OCI-LY7 (cell line): ENCODE measurements at regions not wholly inside any gene's neighbourhood (a gene's known extent, or its start where the extent isn't known, plus 50 kb on each side); places are given as distances from the start of the nearest gene placed in this dataset.

Source experiments
- EZH2phosphoT487 ChIP-seq: fragments of 200-600 bp; sonication (generic); IDR thresholded peaks from 2 replicates; pipeline ENCODE4 v1.6.1; 2018; ENCODE audit warnings: low read depth, borderline replicate concordance, mild to moderate bottlenecking, mixed run types, antibody characterized with exemption, low read length, moderate library complexity, mixed read lengths
- TF ChIP-seq, protein P1 (sequence below): fragments of 200-600 bp; sonication (generic); conservative IDR thresholded peaks from 2 replicates; pipeline ENCODE4 v1.5.1; 2014; ENCODE audit warnings: mild to moderate bottlenecking, antibody characterized with exemption, low read length, moderate library complexity, mixed read lengths

DNA sequence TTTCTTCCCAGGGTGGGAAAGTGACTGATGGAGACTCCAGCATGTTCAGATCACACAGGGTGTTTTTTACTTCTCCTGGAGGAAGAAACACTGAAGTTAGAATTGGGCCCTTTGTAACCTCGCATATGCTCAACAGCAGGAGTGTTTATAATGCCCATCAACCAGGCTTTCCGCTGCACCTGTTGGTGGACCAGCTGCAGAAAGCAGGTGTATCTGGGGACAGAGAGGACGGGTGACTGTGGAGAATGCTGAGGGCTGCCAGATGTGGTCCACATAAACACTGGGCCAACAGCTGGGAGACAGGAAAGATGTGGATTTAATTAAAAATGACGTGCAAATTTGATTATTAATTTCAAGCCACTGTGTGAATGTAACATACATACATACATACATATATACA, 335.5 kb upstream of the SPRED2 start:
- TF ChIP-seq, protein P1, sequence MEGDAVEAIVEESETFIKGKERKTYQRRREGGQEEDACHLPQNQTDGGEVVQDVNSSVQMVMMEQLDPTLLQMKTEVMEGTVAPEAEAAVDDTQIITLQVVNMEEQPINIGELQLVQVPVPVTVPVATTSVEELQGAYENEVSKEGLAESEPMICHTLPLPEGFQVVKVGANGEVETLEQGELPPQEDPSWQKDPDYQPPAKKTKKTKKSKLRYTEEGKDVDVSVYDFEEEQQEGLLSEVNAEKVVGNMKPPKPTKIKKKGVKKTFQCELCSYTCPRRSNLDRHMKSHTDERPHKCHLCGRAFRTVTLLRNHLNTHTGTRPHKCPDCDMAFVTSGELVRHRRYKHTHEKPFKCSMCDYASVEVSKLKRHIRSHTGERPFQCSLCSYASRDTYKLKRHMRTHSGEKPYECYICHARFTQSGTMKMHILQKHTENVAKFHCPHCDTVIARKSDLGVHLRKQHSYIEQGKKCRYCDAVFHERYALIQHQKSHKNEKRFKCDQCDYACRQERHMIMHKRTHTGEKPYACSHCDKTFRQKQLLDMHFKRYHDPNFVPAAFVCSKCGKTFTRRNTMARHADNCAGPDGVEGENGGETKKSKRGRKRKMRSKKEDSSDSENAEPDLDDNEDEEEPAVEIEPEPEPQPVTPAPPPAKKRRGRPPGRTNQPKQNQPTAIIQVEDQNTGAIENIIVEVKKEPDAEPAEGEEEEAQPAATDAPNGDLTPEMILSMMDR = no peak
- no peak for TF ChIP-seq EZH2phosphoT487
